B cell (primary cell): ENCODE measurements at regions not wholly inside any gene's neighbourhood (a gene's known extent, or its start where the extent isn't known, plus 50 kb on each side); places are given as distances from the start of the nearest gene placed in this dataset.

Source experiments
- ATAC-seq: fragments of 200-7000 bp; cut with Tn5 transposase; one replicate; pipeline ENCODE4 v1.10.0; 2021; ENCODE audit warnings: low read depth, mild to moderate bottlenecking, moderate number of reproducible peaks, moderate library complexity
- CTCF ChIA-PET: fragments of 350-600 bp; sonication (Branson Sonifier 250); formaldehyde crosslinking; loops from one replicate; lab custom pipeline; 2021; ENCODE audit warnings: antibody characterized with exemption, inconsistent platforms; lab: Charles Lee
- POLR2A ChIA-PET: fragments of 350-600 bp; sonication (Branson Sonifier 250); formaldehyde crosslinking; loops from one replicate; lab custom pipeline; 2021; ENCODE audit warnings: antibody characterized with exemption; lab: Charles Lee
- DNase-seq: peaks from one replicate; pipeline ENCODE4 v3.0.0; 2013
- H2AFZ ChIP-seq: 2 replicates; pipeline ENCODE4 v1.6.1; 2012; ENCODE audit warnings: mild to moderate bottlenecking, low read depth, low read length; ENCODE audit not compliant: insufficient read depth, poor library complexity, severe bottlenecking
- H3K27ac ChIP-seq, 2 donors: 1 replicate in 1 of 2; 2 replicates in 1 of 2; pipeline ENCODE4 v1.5.1; 2012 to 2013; ENCODE audit warnings: low read length in 2 of 2, mild to moderate bottlenecking in 2 of 2, moderate library complexity in 1 of 2
- H3K27me3 ChIP-seq, 4 experiments: fragments of 200-600 bp in 1 of 4; sonication (generic) in 1 of 4; replicated peaks in 1 of 4; 1 replicate in 2 of 4; 2 replicates in 2 of 4; pipeline versions ENCODE4 v1.6.1 to v1.7.0; 2013 to 2016; ENCODE audit warnings: low read length in 3 of 4, mild to moderate bottlenecking in 2 of 4, mixed read lengths in 1 of 4, moderate library complexity in 1 of 4; ENCODE audit not compliant: insufficient read depth in 4 of 4, control insufficient read depth in 3 of 4; ENCODE audit errors: control extremely low read depth in 1 of 4
- H3K36me3 ChIP-seq, 2 experiments: replicated peaks in 1 of 2; 1 replicate in 1 of 2; 2 replicates in 1 of 2; pipeline versions ENCODE4 v1.6.1 to v1.7.1; 2013; ENCODE audit warnings: low read length in 1 of 2; ENCODE audit not compliant: insufficient read depth in 2 of 2, control insufficient read depth in 1 of 2; ENCODE audit errors: control extremely low read depth in 1 of 2, extremely low read depth in 1 of 2
- H3K4me1 ChIP-seq, 2 donors: fragments of 200-600 bp in 1 of 2; sonication (generic) in 1 of 2; 1 replicate in 1 of 2; 2 replicates in 1 of 2; pipeline versions ENCODE4 v1.5.1 to v1.6.1; 2013 to 2017; ENCODE audit warnings: low read length in 2 of 2; ENCODE audit not compliant: control insufficient read depth in 2 of 2, insufficient read depth in 2 of 2
- H3K4me2 ChIP-seq: replicated peaks from 2 replicates; pipeline ENCODE3; 2012; ENCODE audit warnings: mild to moderate bottlenecking, low read depth, low read length; ENCODE audit not compliant: poor library complexity, severe bottlenecking
- H3K4me3 ChIP-seq, 5 experiments: fragments of 200-600 bp in 1 of 5; sonication (generic) in 1 of 5; 1 replicate in 3 of 5; 2 replicates in 2 of 5; pipeline versions ENCODE4 v1.5.1 to v1.7.0; 2011 to 2016; ENCODE audit warnings: low read length in 4 of 5, mild to moderate bottlenecking in 4 of 5, low read depth in 2 of 5, control low read depth in 1 of 5, moderate library complexity in 1 of 5; ENCODE audit not compliant: insufficient read depth in 1 of 5; ENCODE audit errors: control extremely low read depth in 1 of 5, extremely low read depth in 1 of 5
- H3K79me2 ChIP-seq: fragments of 200-600 bp; sonication (generic); one replicate; pipeline ENCODE4 v1.6.0; 2016; ENCODE audit warnings: low read length; ENCODE audit not compliant: control insufficient read depth, insufficient read depth
- H3K9ac ChIP-seq: fragments of 200-600 bp; sonication (generic); 2 replicates; pipeline ENCODE4 v1.6.1; 2017; ENCODE audit warnings: mild to moderate bottlenecking, low read length, moderate library complexity
- H3K9me3 ChIP-seq, 3 donors: one replicate each; pipeline versions ENCODE4 v1.6.1 to v1.7.1; 2013; ENCODE audit warnings: low read length in 2 of 3; ENCODE audit not compliant: control insufficient read depth in 2 of 3, insufficient read depth in 1 of 3; ENCODE audit errors: control extremely low read depth in 1 of 3
- H4K20me1 ChIP-seq: 2 replicates; pipeline ENCODE4 v1.6.0; 2012; ENCODE audit warnings: mild to moderate bottlenecking, low read length; ENCODE audit not compliant: insufficient read depth, control insufficient read depth, poor library complexity, severe bottlenecking
- H3K27ac Mint-ChIP-seq: one replicate; pipeline ENCODE4 v1.8.0; 2021; ENCODE audit warnings: mixed read lengths
- H3K27me3 Mint-ChIP-seq: one replicate; pipeline ENCODE4 v1.8.0; 2021; ENCODE audit warnings: mixed read lengths
- H3K4me1 Mint-ChIP-seq: one replicate; pipeline ENCODE4 v1.8.0; 2021; ENCODE audit warnings: mixed read lengths
- H3K4me3 Mint-ChIP-seq: one replicate; pipeline ENCODE4 v1.8.0; 2021; ENCODE audit warnings: mixed read lengths
- H3K9me3 Mint-ChIP-seq: one replicate; pipeline ENCODE4 v1.8.0; 2022; ENCODE audit warnings: mixed read lengths; ENCODE audit not compliant: insufficient read depth
- EZH2 ChIP-seq: IDR thresholded peaks from 2 replicates; pipeline ENCODE4 v1.6.1; 2012; ENCODE audit warnings: borderline replicate concordance, low read depth, mild to moderate bottlenecking, moderate library complexity, low read length; ENCODE audit not compliant: insufficient read depth, poor library complexity, severe bottlenecking
- whole genome bisulfite sequencing: methylation state at CpG from one replicate; pipeline ENCODE4 v1.1.5; 2013; ENCODE audit warnings: missing lambda C conversion rate; ENCODE audit not compliant: insufficient coverage; 5-methylcytosine and 5-hydroxymethylcytosine counted together
- intact Hi-C: fragments of 100-400 bp; cut with micrococcal nuclease; formaldehyde crosslinking; loops from one replicate; pipeline ENCODE4 v1.10.0; 2022
- TF ChIP-seq, protein P1 (sequence below): fragments of 200-600 bp; IDR thresholded peaks from one replicate; pipeline ENCODE4 v1.8.0; 2022; ENCODE audit warnings: antibody characterized with exemption, mild to moderate bottlenecking

DNA sequence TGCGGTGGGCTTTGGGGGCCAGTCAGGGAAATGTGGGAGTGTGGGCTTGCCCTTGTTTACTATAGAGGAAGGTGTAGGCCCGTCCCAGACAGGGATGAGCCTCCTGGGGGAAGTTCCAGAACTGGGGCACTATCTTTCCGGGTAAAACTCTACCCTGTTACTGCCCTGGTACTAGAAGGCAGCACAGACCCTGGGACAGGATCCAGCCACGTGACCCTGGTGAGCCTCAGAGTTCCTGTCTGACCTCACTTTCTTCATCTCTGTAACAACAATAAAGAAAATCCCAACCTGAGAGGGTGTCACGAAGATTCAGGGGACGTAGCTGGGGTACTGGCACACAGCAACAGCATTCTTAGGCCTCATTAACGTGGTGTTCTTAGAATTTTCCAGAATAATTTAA lies 239.6 kb upstream of the FOXF1 start:
- POLR2A ChIA-PET: no interaction called here
- Histone ChIP-seq H3K4me1 (no peaks in the 10 kb centered on the region), H3K27ac (no peak overlapping the region), H3K79me2 (no peaks in the 10 kb centered on the region), H4K20me1 (no peaks in the 10 kb centered on the region), H2AFZ (no peak overlapping the region), H3K9ac (no peak overlapping the region), H3K4me2 (no peak overlapping the region), H3K4me3 (no peak overlapping the region), H3K36me3 (no peaks in the 10 kb centered on the region), H3K27me3 (peaks cover 0 to 7% (median 0%) of the 10 kb centered on the region in 4 experiments), H3K9me3 (peaks cover 0 to 5% (median 0%) of the 10 kb centered on the region in 3 donors)
- CTCF ChIA-PET: no interaction called here
- DNase-seq (no peak), ATAC-seq (no peak)
- H3K4me3 Mint-ChIP-seq: no peak overlapping the region
- intact Hi-C loops: no loop called here
- TF ChIP-seq, protein P1, sequence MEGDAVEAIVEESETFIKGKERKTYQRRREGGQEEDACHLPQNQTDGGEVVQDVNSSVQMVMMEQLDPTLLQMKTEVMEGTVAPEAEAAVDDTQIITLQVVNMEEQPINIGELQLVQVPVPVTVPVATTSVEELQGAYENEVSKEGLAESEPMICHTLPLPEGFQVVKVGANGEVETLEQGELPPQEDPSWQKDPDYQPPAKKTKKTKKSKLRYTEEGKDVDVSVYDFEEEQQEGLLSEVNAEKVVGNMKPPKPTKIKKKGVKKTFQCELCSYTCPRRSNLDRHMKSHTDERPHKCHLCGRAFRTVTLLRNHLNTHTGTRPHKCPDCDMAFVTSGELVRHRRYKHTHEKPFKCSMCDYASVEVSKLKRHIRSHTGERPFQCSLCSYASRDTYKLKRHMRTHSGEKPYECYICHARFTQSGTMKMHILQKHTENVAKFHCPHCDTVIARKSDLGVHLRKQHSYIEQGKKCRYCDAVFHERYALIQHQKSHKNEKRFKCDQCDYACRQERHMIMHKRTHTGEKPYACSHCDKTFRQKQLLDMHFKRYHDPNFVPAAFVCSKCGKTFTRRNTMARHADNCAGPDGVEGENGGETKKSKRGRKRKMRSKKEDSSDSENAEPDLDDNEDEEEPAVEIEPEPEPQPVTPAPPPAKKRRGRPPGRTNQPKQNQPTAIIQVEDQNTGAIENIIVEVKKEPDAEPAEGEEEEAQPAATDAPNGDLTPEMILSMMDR: no peak
- TF ChIP-seq EZH2: no peak
- H3K27ac Mint-ChIP-seq: no peak overlapping the region
- H3K4me1 Mint-ChIP-seq: no peaks in the 10 kb centered on the region
- H3K9me3 Mint-ChIP-seq: peaks cover 3% of the 10 kb centered on the region
- WGBS: 56% methylated on average over 6 of the region's 7 CpGs
- peaks cover 18% of the 10 kb centered on the region for H3K27me3 Mint-ChIP-seq

DNA sequence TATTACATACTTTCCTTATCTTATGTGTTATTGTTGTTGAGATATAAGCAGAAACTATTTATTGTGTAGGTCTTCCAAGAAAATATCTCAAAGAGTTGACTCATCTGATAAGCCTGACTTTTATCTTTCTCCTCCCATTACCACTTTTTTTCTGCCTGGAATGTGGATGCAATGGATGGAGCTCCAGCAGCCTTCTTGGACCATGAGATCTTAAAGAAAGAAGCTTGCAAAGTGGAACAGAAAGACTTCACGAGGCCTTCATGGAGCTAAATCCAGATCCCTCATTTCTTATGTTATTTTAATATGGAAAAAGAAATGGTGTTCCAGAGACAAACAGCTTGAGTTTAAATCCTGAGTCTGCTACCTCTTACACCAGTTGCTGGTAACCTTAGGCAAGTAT lies 237.6 kb upstream of the FOXF1 start:
- H3K27me3 ChIP-seq: peaks cover 0 to 7% (median 0%) of the 10 kb centered on the region in 4 experiments
- no peaks in the 10 kb centered on the region for H3K79me2 ChIP-seq
- H3K9me3 Mint-ChIP-seq: peaks cover 3% of the 10 kb centered on the region
- WGBS: no CpG with 5 or more reads among the region's 1 CpG
- TF ChIP-seq, protein P1: no peak
- no peak for TF ChIP-seq EZH2
- H2AFZ ChIP-seq: no peak overlapping the region
- H3K4me1 Mint-ChIP-seq: no peaks in the 10 kb centered on the region
- no peak overlapping the region for H3K27ac ChIP-seq
- H3K27me3 Mint-ChIP-seq: peaks cover 21% of the 10 kb centered on the region
- CTCF ChIA-PET: no interaction called here
- H4K20me1 ChIP-seq: no peaks in the 10 kb centered on the region
- H3K4me1 ChIP-seq: no peaks in the 10 kb centered on the region
- DNase-seq (no peak), ATAC-seq (no peak)
- no peaks in the 10 kb centered on the region for H3K36me3 ChIP-seq
- H3K4me2 ChIP-seq: no peak overlapping the region
- no peak overlapping the region for H3K4me3 ChIP-seq
- intact Hi-C loops: no loop called here
- H3K27ac Mint-ChIP-seq: no peak overlapping the region
- no peak overlapping the region for H3K4me3 Mint-ChIP-seq
- POLR2A ChIA-PET: no interaction called here
- H3K9ac ChIP-seq: no peak overlapping the region
- peaks cover 0 to 5% (median 0%) of the 10 kb centered on the region in 3 donors for H3K9me3 ChIP-seq
